Upper lobe of left lung (tissue), 4 donors: ENCODE measurements at regions not wholly inside any gene's neighbourhood (a gene's known extent, or its start where the extent isn't known, plus 50 kb on each side); places are given as distances from the start of the nearest gene placed in this dataset.

ENCODE experiments used
- EP300 ChIP-seq, 4 donors: sonication (generic); formaldehyde crosslinking; IDR thresholded peaks; one replicate each; pipeline ENCODE4 v1.5.1; 2017; ENCODE audit warnings: antibody characterized with exemption in 4 of 4, control low read depth in 2 of 4
- POLR2A ChIP-seq, 4 donors: fragments of 450-650 bp; IDR thresholded peaks; one replicate each; pipeline ENCODE4 v1.5.1; 2016 to 2017; ENCODE audit warnings: antibody characterized with exemption in 4 of 4, mild to moderate bottlenecking in 2 of 4
- POLR2AphosphoS5 ChIP-seq, 2 donors: sonication (generic); formaldehyde crosslinking; IDR thresholded peaks; one replicate each; pipeline ENCODE4 v1.5.1; 2017; ENCODE audit warnings: antibody characterized with exemption in 2 of 2
- TF ChIP-seq, protein P1 (sequence below), 6 experiments: fragments of 450-650 bp in 4 of 6; fragments of 200-600 bp in 2 of 6; sonication (generic) in 2 of 6; IDR thresholded peaks; one replicate each; pipeline ENCODE4 v1.5.1; 2016 to 2019; ENCODE audit warnings: antibody characterized with exemption in 6 of 6

DNA sequence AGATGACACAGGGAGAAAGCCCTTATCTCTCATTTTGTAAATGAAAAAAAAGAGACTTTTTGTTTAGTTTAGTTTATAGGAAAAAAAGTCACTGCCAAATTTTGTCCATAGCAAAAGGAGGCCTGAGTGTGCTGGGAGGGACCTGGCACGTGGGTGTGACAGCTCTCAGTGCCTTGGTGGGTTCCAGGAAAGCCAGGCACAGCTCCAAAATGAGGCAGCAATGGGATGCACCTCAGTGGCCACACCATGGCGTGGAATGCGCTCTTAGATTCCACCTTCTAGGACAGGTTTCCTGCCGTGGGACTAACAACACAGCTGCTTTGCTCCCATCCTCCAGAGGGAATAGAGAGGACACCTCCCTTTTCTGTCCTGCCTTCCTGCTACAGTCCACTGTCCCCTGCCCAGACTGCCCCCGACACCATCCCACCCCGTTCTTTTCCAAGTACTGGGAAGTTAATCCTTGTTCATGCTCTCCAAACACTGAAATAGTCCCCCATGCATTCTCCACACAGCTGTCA lies 207.6 kb downstream of the EMP1 start:
- TF ChIP-seq, protein P1, sequence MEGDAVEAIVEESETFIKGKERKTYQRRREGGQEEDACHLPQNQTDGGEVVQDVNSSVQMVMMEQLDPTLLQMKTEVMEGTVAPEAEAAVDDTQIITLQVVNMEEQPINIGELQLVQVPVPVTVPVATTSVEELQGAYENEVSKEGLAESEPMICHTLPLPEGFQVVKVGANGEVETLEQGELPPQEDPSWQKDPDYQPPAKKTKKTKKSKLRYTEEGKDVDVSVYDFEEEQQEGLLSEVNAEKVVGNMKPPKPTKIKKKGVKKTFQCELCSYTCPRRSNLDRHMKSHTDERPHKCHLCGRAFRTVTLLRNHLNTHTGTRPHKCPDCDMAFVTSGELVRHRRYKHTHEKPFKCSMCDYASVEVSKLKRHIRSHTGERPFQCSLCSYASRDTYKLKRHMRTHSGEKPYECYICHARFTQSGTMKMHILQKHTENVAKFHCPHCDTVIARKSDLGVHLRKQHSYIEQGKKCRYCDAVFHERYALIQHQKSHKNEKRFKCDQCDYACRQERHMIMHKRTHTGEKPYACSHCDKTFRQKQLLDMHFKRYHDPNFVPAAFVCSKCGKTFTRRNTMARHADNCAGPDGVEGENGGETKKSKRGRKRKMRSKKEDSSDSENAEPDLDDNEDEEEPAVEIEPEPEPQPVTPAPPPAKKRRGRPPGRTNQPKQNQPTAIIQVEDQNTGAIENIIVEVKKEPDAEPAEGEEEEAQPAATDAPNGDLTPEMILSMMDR (IDR thresholded peaks at IDR 0.05), result no peak
- TF ChIP-seq POLR2AphosphoS5 (IDR thresholded peaks at IDR 0.05), result no peak
- no peak for TF ChIP-seq POLR2A (IDR thresholded peaks at IDR 0.05)
- no peak for TF ChIP-seq EP300 (IDR thresholded peaks at IDR 0.05)
